ENCODE measurements at regions not wholly inside any gene's neighbourhood (a gene's known extent, or its start where the extent isn't known, plus 50 kb on each side); places are given as distances from the start of the nearest gene placed in this dataset.

DNA sequence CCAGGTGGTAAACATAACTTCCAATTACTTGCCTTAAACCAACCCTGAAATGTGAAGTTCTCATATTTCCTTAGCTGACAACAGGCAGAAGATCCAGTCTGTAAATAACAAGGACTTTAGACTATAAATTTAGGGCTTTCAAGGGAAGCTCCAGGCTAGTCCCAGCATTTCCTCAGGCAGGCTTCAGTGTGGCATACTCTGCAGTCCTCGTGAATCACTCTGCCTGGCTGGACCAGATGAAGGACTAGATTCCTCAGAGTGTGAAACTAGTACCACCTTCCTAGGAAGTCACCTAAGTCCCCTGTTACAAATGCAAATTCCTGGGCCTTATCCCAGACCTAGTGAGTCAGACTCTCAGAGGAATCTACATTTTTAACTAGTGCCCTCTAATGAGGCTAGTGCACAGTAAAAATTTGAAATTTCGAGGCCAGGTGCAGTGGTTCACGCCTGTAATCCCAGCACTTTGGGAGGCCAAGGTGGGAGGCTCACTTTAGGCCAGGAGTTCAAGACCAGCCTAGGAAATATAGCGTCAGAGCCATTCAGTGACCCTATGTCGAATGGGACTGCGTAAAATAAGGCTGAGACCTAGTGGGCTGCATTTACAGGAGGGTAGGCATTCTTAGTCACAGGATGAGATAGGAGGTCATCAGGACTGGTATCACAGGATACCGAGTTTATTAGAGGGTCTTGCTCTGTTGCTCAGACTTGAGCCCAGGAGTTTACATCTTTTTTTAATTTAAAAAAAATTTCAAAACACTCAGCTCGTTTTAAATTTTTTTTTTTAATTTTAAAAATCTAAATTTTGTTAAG, 279.6 kb upstream of the JARID2 start:
- Histone ChIP-seq H3K27ac (ENCODE audit: low read length) (no peak overlapping the region), H3K4me2 (ENCODE audit: low read length) (no peak overlapping the region), H3K27me3 (ENCODE audit: insufficient read depth, low read depth, low read length) (no peaks in the 10 kb centered on the region)

DNA sequence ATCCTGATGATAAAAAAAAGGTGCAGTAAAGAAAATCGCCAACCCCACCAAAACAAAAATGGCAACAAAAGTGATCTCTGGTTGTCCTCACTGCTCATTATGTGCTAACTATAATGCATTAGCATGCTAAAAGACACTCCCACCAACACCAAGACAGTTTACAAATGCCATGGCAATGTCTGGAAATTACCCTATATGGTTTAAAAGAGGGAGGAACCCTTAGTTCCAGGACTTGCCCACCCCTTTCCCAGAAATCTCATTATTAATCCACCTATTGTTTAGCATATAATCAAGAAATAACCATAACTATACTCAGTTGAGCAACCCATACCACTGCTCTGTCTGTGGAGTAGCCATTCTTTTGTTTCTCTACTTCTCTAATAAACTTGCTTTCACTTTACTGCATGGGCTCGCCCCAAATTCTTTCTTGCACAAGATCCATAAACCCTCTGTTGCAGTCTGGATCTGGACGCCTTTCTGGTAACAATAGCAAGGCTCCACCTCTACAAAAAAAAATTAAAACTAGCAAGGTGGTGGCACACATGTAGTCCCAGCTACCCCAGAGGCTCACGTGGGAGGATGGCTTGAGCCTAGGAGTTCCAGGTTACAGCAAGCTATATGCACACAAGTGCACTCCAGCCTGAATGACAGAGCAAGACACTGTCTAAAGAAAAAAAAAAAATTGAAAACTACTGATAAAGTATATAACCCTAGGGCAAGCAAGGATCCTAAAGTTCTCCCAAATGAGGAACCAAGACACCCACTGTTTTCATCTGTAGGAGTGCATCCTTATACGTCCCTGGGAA, 278.8 kb upstream of the JARID2 start:
- no peak overlapping the region for H3K27ac ChIP-seq (ENCODE audit: low read length)
- no peak overlapping the region for H3K4me2 ChIP-seq (ENCODE audit: low read length)
- H3K36me3 ChIP-seq (ENCODE audit: insufficient read depth, low read length) = no peaks in the 10 kb centered on the region
- no peaks in the 10 kb centered on the region for H3K9me2 ChIP-seq (ENCODE audit: insufficient read depth, low read length)
- no peaks in the 10 kb centered on the region for H3K9me3 ChIP-seq (ENCODE audit: low read length)
- no peaks in the 10 kb centered on the region for H4K20me1 ChIP-seq (ENCODE audit: insufficient read depth)
- no peaks in the 10 kb centered on the region for H3K79me2 ChIP-seq (replicated peaks; ENCODE audit: insufficient read depth, low read length)
- H3K27me3 ChIP-seq (ENCODE audit: insufficient read depth, low read depth, low read length) = no peaks in the 10 kb centered on the region
- no peak overlapping the region for H3K4me3 ChIP-seq (ENCODE audit: low read length)
- H3K9ac ChIP-seq (ENCODE audit: low read length) = no peak overlapping the region
- no peak overlapping the region for H2AFZ ChIP-seq (ENCODE audit: low read depth, low read length)
- no peaks in the 10 kb centered on the region for H3F3A ChIP-seq (ENCODE audit: insufficient read depth, low read length, poor library complexity, severe bottlenecking)
- TF ChIP-seq MXI1 (conservative IDR thresholded peaks at IDR 0.05; ENCODE audit: poor library complexity, severe bottlenecking) = no peak
- TF ChIP-seq TAF1 (IDR thresholded peaks at IDR 0.05; ENCODE audit: low read depth) = no peak
- TF ChIP-seq, protein P1, sequence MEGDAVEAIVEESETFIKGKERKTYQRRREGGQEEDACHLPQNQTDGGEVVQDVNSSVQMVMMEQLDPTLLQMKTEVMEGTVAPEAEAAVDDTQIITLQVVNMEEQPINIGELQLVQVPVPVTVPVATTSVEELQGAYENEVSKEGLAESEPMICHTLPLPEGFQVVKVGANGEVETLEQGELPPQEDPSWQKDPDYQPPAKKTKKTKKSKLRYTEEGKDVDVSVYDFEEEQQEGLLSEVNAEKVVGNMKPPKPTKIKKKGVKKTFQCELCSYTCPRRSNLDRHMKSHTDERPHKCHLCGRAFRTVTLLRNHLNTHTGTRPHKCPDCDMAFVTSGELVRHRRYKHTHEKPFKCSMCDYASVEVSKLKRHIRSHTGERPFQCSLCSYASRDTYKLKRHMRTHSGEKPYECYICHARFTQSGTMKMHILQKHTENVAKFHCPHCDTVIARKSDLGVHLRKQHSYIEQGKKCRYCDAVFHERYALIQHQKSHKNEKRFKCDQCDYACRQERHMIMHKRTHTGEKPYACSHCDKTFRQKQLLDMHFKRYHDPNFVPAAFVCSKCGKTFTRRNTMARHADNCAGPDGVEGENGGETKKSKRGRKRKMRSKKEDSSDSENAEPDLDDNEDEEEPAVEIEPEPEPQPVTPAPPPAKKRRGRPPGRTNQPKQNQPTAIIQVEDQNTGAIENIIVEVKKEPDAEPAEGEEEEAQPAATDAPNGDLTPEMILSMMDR (IDR thresholded peaks at IDR 0.05; ENCODE audit: poor library complexity, severe bottlenecking) = no peak
- TF ChIP-seq RAD21 (conservative IDR thresholded peaks at IDR 0.05) = no peak
- TF ChIP-seq, protein P2, sequence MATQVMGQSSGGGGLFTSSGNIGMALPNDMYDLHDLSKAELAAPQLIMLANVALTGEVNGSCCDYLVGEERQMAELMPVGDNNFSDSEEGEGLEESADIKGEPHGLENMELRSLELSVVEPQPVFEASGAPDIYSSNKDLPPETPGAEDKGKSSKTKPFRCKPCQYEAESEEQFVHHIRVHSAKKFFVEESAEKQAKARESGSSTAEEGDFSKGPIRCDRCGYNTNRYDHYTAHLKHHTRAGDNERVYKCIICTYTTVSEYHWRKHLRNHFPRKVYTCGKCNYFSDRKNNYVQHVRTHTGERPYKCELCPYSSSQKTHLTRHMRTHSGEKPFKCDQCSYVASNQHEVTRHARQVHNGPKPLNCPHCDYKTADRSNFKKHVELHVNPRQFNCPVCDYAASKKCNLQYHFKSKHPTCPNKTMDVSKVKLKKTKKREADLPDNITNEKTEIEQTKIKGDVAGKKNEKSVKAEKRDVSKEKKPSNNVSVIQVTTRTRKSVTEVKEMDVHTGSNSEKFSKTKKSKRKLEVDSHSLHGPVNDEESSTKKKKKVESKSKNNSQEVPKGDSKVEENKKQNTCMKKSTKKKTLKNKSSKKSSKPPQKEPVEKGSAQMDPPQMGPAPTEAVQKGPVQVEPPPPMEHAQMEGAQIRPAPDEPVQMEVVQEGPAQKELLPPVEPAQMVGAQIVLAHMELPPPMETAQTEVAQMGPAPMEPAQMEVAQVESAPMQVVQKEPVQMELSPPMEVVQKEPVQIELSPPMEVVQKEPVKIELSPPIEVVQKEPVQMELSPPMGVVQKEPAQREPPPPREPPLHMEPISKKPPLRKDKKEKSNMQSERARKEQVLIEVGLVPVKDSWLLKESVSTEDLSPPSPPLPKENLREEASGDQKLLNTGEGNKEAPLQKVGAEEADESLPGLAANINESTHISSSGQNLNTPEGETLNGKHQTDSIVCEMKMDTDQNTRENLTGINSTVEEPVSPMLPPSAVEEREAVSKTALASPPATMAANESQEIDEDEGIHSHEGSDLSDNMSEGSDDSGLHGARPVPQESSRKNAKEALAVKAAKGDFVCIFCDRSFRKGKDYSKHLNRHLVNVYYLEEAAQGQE (IDR thresholded peaks at IDR 0.05; ENCODE audit: borderline replicate concordance) = no peak
- TF ChIP-seq EZH2 (IDR thresholded peaks at IDR 0.05; ENCODE audit: borderline replicate concordance, insufficient read depth, low read length, poor library complexity, severe bottlenecking) = no peak
- no peak for TF ChIP-seq EP300 (conservative IDR thresholded peaks at IDR 0.05; ENCODE audit: poor library complexity, severe bottlenecking)

More for the DNA sequence above, 279.6 kb upstream of the JARID2 start:
- H3K9me2 ChIP-seq (ENCODE audit: insufficient read depth, low read length) = no peaks in the 10 kb centered on the region
- no peaks in the 10 kb centered on the region for H3K79me2 ChIP-seq (replicated peaks; ENCODE audit: insufficient read depth, low read length)
- no peaks in the 10 kb centered on the region for H4K20me1 ChIP-seq (ENCODE audit: insufficient read depth)
- H3F3A ChIP-seq (ENCODE audit: insufficient read depth, low read length, poor library complexity, severe bottlenecking) = no peaks in the 10 kb centered on the region
- no peaks in the 10 kb centered on the region for H3K9me3 ChIP-seq (ENCODE audit: low read length)
- H3K36me3 ChIP-seq (ENCODE audit: insufficient read depth, low read length) = no peaks in the 10 kb centered on the region
- TF ChIP-seq POLR2AphosphoS5 (IDR thresholded peaks at IDR 0.05) (no peak), SMC3 (conservative IDR thresholded peaks at IDR 0.05; ENCODE audit: poor library complexity) (no peak), MXI1 (conservative IDR thresholded peaks at IDR 0.05; ENCODE audit: poor library complexity, severe bottlenecking) (no peak), EZH2 (IDR thresholded peaks at IDR 0.05; ENCODE audit: borderline replicate concordance, insufficient read depth, low read length, poor library complexity, severe bottlenecking) (no peak), RAD21 (conservative IDR thresholded peaks at IDR 0.05) (no peak), EP300 (conservative IDR thresholded peaks at IDR 0.05; ENCODE audit: poor library complexity, severe bottlenecking) (no peak), TAF1 (IDR thresholded peaks at IDR 0.05; ENCODE audit: low read depth) (no peak)
- TF ChIP-seq, protein P1 (IDR thresholded peaks at IDR 0.05; ENCODE audit: poor library complexity, severe bottlenecking) = no peak
- TF ChIP-seq, protein P2 (IDR thresholded peaks at IDR 0.05; ENCODE audit: borderline replicate concordance) = no peak
- H3K9ac ChIP-seq (ENCODE audit: low read length) = no peak overlapping the region
- no peak overlapping the region for H3K4me3 ChIP-seq (ENCODE audit: low read length)
- no peak overlapping the region for H2AFZ ChIP-seq (ENCODE audit: low read depth, low read length)
